WTC11 (cell line): ENCODE measurements at regions not wholly inside any gene's neighbourhood (a gene's known extent, or its start where the extent isn't known, plus 50 kb on each side); places are given as distances from the start of the nearest gene placed in this dataset.

Experiments used
- ATAC-seq: fragments of 200-7000 bp; cut with Tn5 transposase; 2 replicates; pipeline ENCODE4 v1.10.0; 2021; ENCODE audit warnings: mild to moderate bottlenecking, moderate library complexity
- CTCF ChIA-PET: fragments of 300-600 bp; sonication (Branson Sonifier 250); formaldehyde crosslinking; loops from one replicate; lab custom pipeline; 2021; ENCODE audit warnings: antibody characterized with exemption; lab: Charles Lee
- POLR2A ChIA-PET: fragments of 350-600 bp; sonication (Branson Sonifier 250); formaldehyde crosslinking; loops from one replicate; lab custom pipeline; 2021; ENCODE audit warnings: antibody characterized with exemption; lab: Charles Lee
- DNase-seq: peaks from one replicate; pipeline ENCODE4 v3.0.0; 2021; ENCODE audit warnings: low spot score
- H3K27ac Mint-ChIP-seq: 2 replicates; pipeline ENCODE4 v1.8.0; 2021; ENCODE audit warnings: mixed read lengths
- H3K27me3 Mint-ChIP-seq: 2 replicates; pipeline ENCODE4 v1.8.0; 2021; ENCODE audit warnings: low read depth, mild to moderate bottlenecking, moderate library complexity, mixed read lengths
- H3K36me3 Mint-ChIP-seq: 2 replicates; pipeline ENCODE4 v1.8.0; 2021; ENCODE audit warnings: mixed read lengths
- H3K4me1 Mint-ChIP-seq: 2 replicates; pipeline ENCODE4 v1.8.0; 2022; ENCODE audit warnings: mixed read lengths
- H3K4me3 Mint-ChIP-seq: 2 replicates; pipeline ENCODE4 v1.8.0; 2021; ENCODE audit warnings: mild to moderate bottlenecking, moderate library complexity, mixed read lengths
- H3K9me3 Mint-ChIP-seq: 2 replicates; pipeline ENCODE4 v1.8.0; 2021; ENCODE audit warnings: mixed read lengths
- ELF4 ChIP-seq: sonication (generic); formaldehyde crosslinking; IDR thresholded peaks from 2 replicates; pipeline ENCODE4 v1.8.1; 2022; ENCODE audit warnings: low read depth, mild to moderate bottlenecking, moderate library complexity, missing genetic modification reagents
- NFE2L1 ChIP-seq: sonication (generic); formaldehyde crosslinking; IDR thresholded peaks from 2 replicates; pipeline ENCODE4 v1.8.1; 2023; ENCODE audit warnings: missing genetic modification reagents
- PRRX2 ChIP-seq: fragments of 250-450 bp; sonication (Bioruptor Pico); IDR thresholded peaks from 2 replicates; pipeline ENCODE4 v1.8.0; 2021; ENCODE audit warnings: mild to moderate bottlenecking
- RELA ChIP-seq: sonication (generic); formaldehyde crosslinking; IDR thresholded peaks from 2 replicates; pipeline ENCODE4 v1.8.1; 2022; ENCODE audit warnings: missing genetic modification reagents, mild to moderate bottlenecking, borderline replicate concordance
- ZNF232 ChIP-seq: sonication (generic); formaldehyde crosslinking; IDR thresholded peaks from 2 replicates; pipeline ENCODE4 v1.8.0; 2022; ENCODE audit warnings: mild to moderate bottlenecking, missing genetic modification reagents
- TF ChIP-seq, protein P1 (sequence below): sonication (generic); formaldehyde crosslinking; IDR thresholded peaks from 2 replicates; pipeline ENCODE4 v1.8.1; 2023; ENCODE audit warnings: mild to moderate bottlenecking, missing genetic modification reagents
- TF ChIP-seq, protein P2 (sequence below): sonication (generic); formaldehyde crosslinking; IDR thresholded peaks from 2 replicates; pipeline ENCODE4 v1.8.1; 2022; ENCODE audit warnings: missing genetic modification reagents, borderline replicate concordance
- TF ChIP-seq, protein P3 (sequence below): fragments of 250-450 bp; sonication (Bioruptor Pico); IDR thresholded peaks from 2 replicates; pipeline ENCODE4 v1.8.0; 2021; ENCODE audit warnings: mild to moderate bottlenecking
- TF ChIP-seq, protein P4 (sequence below): fragments of 250-450 bp; sonication (Bioruptor Pico); IDR thresholded peaks from 2 replicates; pipeline ENCODE4 v1.9.0; 2021; ENCODE audit warnings: mild to moderate bottlenecking
- TF ChIP-seq, protein P5 (sequence below): sonication (generic); formaldehyde crosslinking; IDR thresholded peaks from 2 replicates; pipeline ENCODE4 v1.8.0; 2022; ENCODE audit warnings: mild to moderate bottlenecking, missing genetic modification reagents
- TF ChIP-seq, protein P6 (sequence below): fragments of 250-450 bp; sonication (Bioruptor Pico); IDR thresholded peaks from 2 replicates; pipeline ENCODE4 v1.9.0; 2021; ENCODE audit warnings: moderate library complexity, mild to moderate bottlenecking, inconsistent platforms, borderline replicate concordance
- TF ChIP-seq, protein P7 (sequence below): sonication (generic); formaldehyde crosslinking; conservative IDR thresholded peaks from 2 replicates; pipeline ENCODE4 v1.8.1; 2023; ENCODE audit warnings: mild to moderate bottlenecking, low read depth, missing genetic modification reagents, moderate library complexity

DNA sequence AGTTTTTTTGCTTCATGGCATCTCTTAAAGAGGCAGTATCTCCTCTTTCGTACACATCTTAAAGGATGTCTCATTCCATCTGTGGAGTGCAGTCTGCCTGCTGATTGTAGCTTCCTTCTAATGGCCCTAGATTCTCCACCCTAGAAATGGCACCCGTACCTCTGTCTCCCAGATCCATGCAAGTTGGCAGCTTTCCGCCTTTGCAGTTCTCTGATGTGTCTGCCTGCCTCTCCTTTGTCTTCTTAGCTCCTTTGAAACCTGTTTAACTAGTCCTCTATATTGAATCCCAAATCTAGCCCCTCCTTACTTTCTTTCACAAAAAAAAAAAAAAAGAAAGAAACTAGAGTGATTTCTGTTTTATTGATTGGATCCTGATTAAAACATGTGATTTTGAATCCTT, 1025.0 kb downstream of the ZPLD1 start (continued):
- TF ChIP-seq, protein P1, sequence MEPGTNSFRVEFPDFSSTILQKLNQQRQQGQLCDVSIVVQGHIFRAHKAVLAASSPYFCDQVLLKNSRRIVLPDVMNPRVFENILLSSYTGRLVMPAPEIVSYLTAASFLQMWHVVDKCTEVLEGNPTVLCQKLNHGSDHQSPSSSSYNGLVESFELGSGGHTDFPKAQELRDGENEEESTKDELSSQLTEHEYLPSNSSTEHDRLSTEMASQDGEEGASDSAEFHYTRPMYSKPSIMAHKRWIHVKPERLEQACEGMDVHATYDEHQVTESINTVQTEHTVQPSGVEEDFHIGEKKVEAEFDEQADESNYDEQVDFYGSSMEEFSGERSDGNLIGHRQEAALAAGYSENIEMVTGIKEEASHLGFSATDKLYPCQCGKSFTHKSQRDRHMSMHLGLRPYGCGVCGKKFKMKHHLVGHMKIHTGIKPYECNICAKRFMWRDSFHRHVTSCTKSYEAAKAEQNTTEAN (CRISPR knock-in tag) = no peak
- TF ChIP-seq RELA (CRISPR knock-in tag) = no peak

DNA sequence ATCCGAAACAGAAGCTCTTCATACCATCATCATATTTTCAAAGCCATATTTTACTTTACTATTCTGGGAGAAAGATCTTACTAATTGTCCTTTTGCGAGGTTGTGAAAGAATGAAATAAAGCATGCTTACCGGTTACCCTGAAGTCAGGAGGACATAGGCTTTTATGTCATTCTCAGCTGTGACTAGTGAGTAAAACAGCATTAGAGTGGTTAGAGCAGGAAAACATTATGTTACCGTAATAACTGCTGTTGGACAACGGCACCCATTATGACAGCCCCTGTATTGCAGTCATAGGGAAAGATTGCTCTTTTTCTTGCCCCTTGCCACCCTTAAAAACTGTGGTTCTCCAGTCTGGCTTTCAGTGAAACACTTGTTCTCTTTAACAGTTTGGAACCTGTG, 1035.7 kb downstream of the ZPLD1 start:
- Mint-ChIP-seq H3K4me3 (no peak overlapping the region), H3K9me3 (no peaks in the 10 kb centered on the region), H3K27me3 (no peaks in the 10 kb centered on the region), H3K27ac (no peak overlapping the region), H3K4me1 (no peaks in the 10 kb centered on the region), H3K36me3 (no peaks in the 10 kb centered on the region)
- no peak for ATAC-seq
- no peak for TF ChIP-seq PRRX2 (CRISPR knock-in tag)
- TF ChIP-seq, protein P2, sequence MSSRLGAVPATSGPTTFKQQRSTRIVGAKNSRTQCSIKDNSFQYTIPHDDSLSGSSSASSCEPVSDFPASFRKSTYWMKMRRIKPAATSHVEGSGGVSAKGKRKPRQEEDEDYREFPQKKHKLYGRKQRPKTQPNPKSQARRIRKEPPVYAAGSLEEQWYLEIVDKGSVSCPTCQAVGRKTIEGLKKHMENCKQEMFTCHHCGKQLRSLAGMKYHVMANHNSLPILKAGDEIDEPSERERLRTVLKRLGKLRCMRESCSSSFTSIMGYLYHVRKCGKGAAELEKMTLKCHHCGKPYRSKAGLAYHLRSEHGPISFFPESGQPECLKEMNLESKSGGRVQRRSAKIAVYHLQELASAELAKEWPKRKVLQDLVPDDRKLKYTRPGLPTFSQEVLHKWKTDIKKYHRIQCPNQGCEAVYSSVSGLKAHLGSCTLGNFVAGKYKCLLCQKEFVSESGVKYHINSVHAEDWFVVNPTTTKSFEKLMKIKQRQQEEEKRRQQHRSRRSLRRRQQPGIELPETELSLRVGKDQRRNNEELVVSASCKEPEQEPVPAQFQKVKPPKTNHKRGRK = no peak
- no peak for TF ChIP-seq ELF4 (CRISPR knock-in tag)
- TF ChIP-seq, protein P1 (CRISPR knock-in tag) = no peak
- TF ChIP-seq, protein P3, sequence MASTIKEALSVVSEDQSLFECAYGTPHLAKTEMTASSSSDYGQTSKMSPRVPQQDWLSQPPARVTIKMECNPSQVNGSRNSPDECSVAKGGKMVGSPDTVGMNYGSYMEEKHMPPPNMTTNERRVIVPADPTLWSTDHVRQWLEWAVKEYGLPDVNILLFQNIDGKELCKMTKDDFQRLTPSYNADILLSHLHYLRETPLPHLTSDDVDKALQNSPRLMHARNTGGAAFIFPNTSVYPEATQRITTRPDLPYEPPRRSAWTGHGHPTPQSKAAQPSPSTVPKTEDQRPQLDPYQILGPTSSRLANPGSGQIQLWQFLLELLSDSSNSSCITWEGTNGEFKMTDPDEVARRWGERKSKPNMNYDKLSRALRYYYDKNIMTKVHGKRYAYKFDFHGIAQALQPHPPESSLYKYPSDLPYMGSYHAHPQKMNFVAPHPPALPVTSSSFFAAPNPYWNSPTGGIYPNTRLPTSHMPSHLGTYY (CRISPR knock-in tag) = no peak
- no peak for TF ChIP-seq ZNF232 (CRISPR knock-in tag)
- TF ChIP-seq, protein P4, sequence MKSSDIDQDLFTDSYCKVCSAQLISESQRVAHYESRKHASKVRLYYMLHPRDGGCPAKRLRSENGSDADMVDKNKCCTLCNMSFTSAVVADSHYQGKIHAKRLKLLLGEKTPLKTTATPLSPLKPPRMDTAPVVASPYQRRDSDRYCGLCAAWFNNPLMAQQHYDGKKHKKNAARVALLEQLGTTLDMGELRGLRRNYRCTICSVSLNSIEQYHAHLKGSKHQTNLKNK (CRISPR knock-in tag) = no peak
- DNase-seq = no peak
- CTCF ChIA-PET = no interaction called here
- POLR2A ChIA-PET = no interaction called here

DNA sequence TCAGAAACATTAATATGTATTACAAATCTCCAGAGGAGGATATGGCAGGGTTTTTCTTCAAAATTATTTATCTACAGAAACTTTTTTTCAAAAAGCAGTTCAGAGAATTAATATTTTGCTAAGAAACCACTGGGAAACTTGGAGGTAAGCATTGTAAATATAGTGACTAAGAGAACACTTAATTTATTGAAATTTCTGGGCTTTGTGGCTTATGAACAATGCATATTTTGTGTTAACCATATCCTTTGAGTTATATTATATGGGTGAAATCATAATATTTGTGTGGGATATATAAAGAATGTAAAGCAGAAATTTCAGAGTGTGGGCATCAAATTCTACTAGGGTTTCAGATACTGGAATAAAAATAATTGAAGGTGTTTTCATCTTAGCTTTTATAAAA, 1059.2 kb downstream of the ZPLD1 start:
- no peak overlapping the region for H3K4me3 Mint-ChIP-seq
- H3K27ac Mint-ChIP-seq = no peak overlapping the region
- POLR2A ChIA-PET = no interaction called here
- CTCF ChIA-PET = interaction anchor here (1.6 kb wide), 1 partner anchor 54 kb away, joined by 3 read pairs; no protein-coding TSS in a partner anchor
- H3K9me3 Mint-ChIP-seq = no peaks in the 10 kb centered on the region
- no peaks in the 10 kb centered on the region for H3K36me3 Mint-ChIP-seq
- ATAC-seq (no peak), DNase-seq (no peak)
- TF ChIP-seq, protein P5, sequence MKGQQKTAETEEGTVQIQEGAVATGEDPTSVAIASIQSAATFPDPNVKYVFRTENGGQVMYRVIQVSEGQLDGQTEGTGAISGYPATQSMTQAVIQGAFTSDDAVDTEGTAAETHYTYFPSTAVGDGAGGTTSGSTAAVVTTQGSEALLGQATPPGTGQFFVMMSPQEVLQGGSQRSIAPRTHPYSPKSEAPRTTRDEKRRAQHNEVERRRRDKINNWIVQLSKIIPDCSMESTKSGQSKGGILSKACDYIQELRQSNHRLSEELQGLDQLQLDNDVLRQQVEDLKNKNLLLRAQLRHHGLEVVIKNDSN (CRISPR knock-in tag) = no peak
- TF ChIP-seq, protein P6, sequence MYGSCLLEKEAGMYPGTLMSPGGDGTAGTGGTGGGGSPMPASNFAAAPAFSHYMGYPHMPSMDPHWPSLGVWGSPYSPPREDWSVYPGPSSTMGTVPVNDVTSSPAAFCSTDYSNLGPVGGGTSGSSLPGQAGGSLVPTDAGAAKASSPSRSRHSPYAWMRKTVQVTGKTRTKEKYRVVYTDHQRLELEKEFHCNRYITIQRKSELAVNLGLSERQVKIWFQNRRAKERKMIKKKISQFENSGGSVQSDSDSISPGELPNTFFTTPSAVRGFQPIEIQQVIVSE (CRISPR knock-in tag) = no peak
- TF ChIP-seq, protein P7, sequence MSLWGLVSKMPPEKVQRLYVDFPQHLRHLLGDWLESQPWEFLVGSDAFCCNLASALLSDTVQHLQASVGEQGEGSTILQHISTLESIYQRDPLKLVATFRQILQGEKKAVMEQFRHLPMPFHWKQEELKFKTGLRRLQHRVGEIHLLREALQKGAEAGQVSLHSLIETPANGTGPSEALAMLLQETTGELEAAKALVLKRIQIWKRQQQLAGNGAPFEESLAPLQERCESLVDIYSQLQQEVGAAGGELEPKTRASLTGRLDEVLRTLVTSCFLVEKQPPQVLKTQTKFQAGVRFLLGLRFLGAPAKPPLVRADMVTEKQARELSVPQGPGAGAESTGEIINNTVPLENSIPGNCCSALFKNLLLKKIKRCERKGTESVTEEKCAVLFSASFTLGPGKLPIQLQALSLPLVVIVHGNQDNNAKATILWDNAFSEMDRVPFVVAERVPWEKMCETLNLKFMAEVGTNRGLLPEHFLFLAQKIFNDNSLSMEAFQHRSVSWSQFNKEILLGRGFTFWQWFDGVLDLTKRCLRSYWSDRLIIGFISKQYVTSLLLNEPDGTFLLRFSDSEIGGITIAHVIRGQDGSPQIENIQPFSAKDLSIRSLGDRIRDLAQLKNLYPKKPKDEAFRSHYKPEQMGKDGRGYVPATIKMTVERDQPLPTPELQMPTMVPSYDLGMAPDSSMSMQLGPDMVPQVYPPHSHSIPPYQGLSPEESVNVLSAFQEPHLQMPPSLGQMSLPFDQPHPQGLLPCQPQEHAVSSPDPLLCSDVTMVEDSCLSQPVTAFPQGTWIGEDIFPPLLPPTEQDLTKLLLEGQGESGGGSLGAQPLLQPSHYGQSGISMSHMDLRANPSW = no peak
- TF ChIP-seq NFE2L1 = no peak
- no peak for TF ChIP-seq PRRX2 (CRISPR knock-in tag)
- H3K27me3 Mint-ChIP-seq = no peaks in the 10 kb centered on the region
- no peaks in the 10 kb centered on the region for H3K4me1 Mint-ChIP-seq
